GM12892 (cell line): ENCODE measurements at regions not wholly inside any gene's neighbourhood (a gene's known extent, or its start where the extent isn't known, plus 50 kb on each side); places are given as distances from the start of the nearest gene placed in this dataset.

Source experiments
- POLR2A ChIP-seq: IDR thresholded peaks from 2 replicates; pipeline ENCODE4 v1.6.1; 2011; ENCODE audit warnings: low read depth, low read length, control low read depth
- POLR2AphosphoS5 ChIP-seq: IDR thresholded peaks from 2 replicates; pipeline ENCODE4 v1.6.1; 2011; ENCODE audit warnings: low read depth, low read length, control low read depth
- TAF1 ChIP-seq: IDR thresholded peaks from 2 replicates; pipeline ENCODE4 v1.6.1; 2011; ENCODE audit warnings: low read depth, mild to moderate bottlenecking, control low read depth, low read length, borderline replicate concordance

GRCh38 chr2:2775018-2775417 is 443.9 kb upstream of the MYT1L start:
- TF ChIP-seq POLR2AphosphoS5 (no peak), POLR2A (no peak), TAF1 (no peak)
